Lower leg skin (tissue), 4 donors: ENCODE measurements at regions not wholly inside any gene's neighbourhood (a gene's known extent, or its start where the extent isn't known, plus 50 kb on each side); places are given as distances from the start of the nearest gene placed in this dataset.

Source experiments
- DNase-seq, 2 donors: peaks; one replicate each; pipeline ENCODE4 v3.0.0-alpha.2; 2019; ENCODE audit warnings: low spot score in 2 of 2
- H3K4me3 ChIP-seq: fragments of 200-600 bp; sonication (generic); 2 replicates; pipeline ENCODE4 v1.5.1; 2017; ENCODE audit warnings: mild to moderate bottlenecking, low read depth; ENCODE audit not compliant: poor library complexity, severe bottlenecking
- CTCF ChIP-seq, 3 donors: fragments of 450-650 bp; IDR thresholded peaks; one replicate each; pipeline ENCODE4 v1.5.1; 2016; ENCODE audit warnings: antibody characterized with exemption in 3 of 3, mild to moderate bottlenecking in 3 of 3, moderate library complexity in 2 of 3
- POLR2A ChIP-seq, 2 donors: fragments of 450-650 bp; IDR thresholded peaks; one replicate each; pipeline ENCODE4 v1.6.1; 2016 to 2017; ENCODE audit warnings: antibody characterized with exemption in 2 of 2, mild to moderate bottlenecking in 1 of 2, moderate library complexity in 1 of 2
- WGBS, 2 donors: methylation state at CpG; one replicate each; pipeline ENCODE4 v1.1.5; 2018; 5-methylcytosine and 5-hydroxymethylcytosine counted together
- intact Hi-C: fragments of 100-400 bp; cut with DNase I; formaldehyde crosslinking; loops from one replicate; pipeline ENCODE4 v1.15.0; 2023; ENCODE audit warnings: low total_unique reads

- intact Hi-C loops = no loop called here
- no peak overlapping the region for H3K4me3 ChIP-seq
- 38 to 46% methylated on average over 2 of the region's 2 CpGs for WGBS, 2 donors
- no peak for DNase-seq
- TF ChIP-seq POLR2A (IDR thresholded peaks at IDR 0.05) (no peak), CTCF (IDR thresholded peaks at IDR 0.05) (no peak)
These were observed 1774.6 kb upstream of the PCDH20 start for GRCh38 chr13:63190219-63190618.

GRCh38 chr13:63189712-63190111 is 1774.1 kb upstream of the PCDH20 start:
- H3K4me3 ChIP-seq = no peak overlapping the region
- TF ChIP-seq POLR2A (IDR thresholded peaks at IDR 0.05) (no peak), CTCF (IDR thresholded peaks at IDR 0.05) (no peak)
- 68 to 81% methylated on average over 9 of the region's 9 CpGs for WGBS, 2 donors
- intact Hi-C loops = no loop called here
- no peak for DNase-seq

- intact Hi-C loops = no loop called here
- TF ChIP-seq POLR2A (IDR thresholded peaks at IDR 0.05) (no peak), CTCF (IDR thresholded peaks at IDR 0.05) (no peak)
- 79 to 80% methylated on average over 2 of the region's 2 CpGs for WGBS, 2 donors
- DNase-seq = no peak
- no peak overlapping the region for H3K4me3 ChIP-seq
These were observed 1769.0 kb upstream of the PCDH20 start for GRCh38 chr13:63184693-63185092.

GRCh38 chr13:63175536-63175935 is 1759.9 kb upstream of the PCDH20 start:
- intact Hi-C loops = no loop called here
- TF ChIP-seq CTCF (IDR thresholded peaks at IDR 0.05) (no peak), POLR2A (IDR thresholded peaks at IDR 0.05) (no peak)
- no peak overlapping the region for H3K4me3 ChIP-seq
- no peak for DNase-seq

GRCh38 chr13:63167699-63168337 is 1752.2 kb upstream of the PCDH20 start:
- TF ChIP-seq CTCF (IDR thresholded peaks at IDR 0.05) = no peak
- TF ChIP-seq POLR2A (IDR thresholded peaks at IDR 0.05) = no peak
- intact Hi-C loops = no loop called here
- no peak overlapping the region for H3K4me3 ChIP-seq
- DNase-seq = no peak
- WGBS, 2 donors = 48 to 54% methylated on average over 7 of the region's 7 CpGs

GRCh38 chr13:63166345-63166744 is 1750.7 kb upstream of the PCDH20 start:
- no peak overlapping the region for H3K4me3 ChIP-seq
- DNase-seq = no peak
- intact Hi-C loops = no loop called here
- TF ChIP-seq POLR2A (IDR thresholded peaks at IDR 0.05) = no peak
- no peak for TF ChIP-seq CTCF (IDR thresholded peaks at IDR 0.05)
- 85 to 86% methylated on average over 4 of the region's 4 CpGs for WGBS, 2 donors
